ENCODE measurements at regions not wholly inside any gene's neighbourhood (a gene's known extent, or its start where the extent isn't known, plus 50 kb on each side); places are given as distances from the start of the nearest gene placed in this dataset.

GRCh38 chr5:124614836-124615385 lies 131.5 kb downstream of the ZNF608 start:
- TF ChIP-seq POLR2A (IDR thresholded peaks at IDR 0.05) (no peak), CTCF (IDR thresholded peaks at IDR 0.05) (no peak)

Data from right lobe of liver (tissue), 4 donors.